ENCODE measurements at regions not wholly inside any gene's neighbourhood (a gene's known extent, or its start where the extent isn't known, plus 50 kb on each side); places are given as distances from the start of the nearest gene placed in this dataset.

GRCh38 chr9:86638109-86638508 lies 283.9 kb upstream of the TUT7 start:
- no peaks in the 10 kb centered on the region for H3K36me3 ChIP-seq (replicated peaks in 1 of 2; ENCODE audit: control extremely low read depth in 1 of 2, control insufficient read depth in 1 of 2, extremely low read depth in 1 of 2, insufficient read depth in 2 of 2, low read length in 1 of 2)
- Mint-ChIP-seq H3K4me1 (no peaks in the 10 kb centered on the region), H3K4me3 (no peak overlapping the region), H3K27me3 (peaks cover 27% of the 10 kb centered on the region), H3K27ac (no peak overlapping the region), H3K9me3 (ENCODE audit: insufficient read depth) (no peaks in the 10 kb centered on the region)
- H3K9ac ChIP-seq (ENCODE audit: low read length): no peak overlapping the region
- WGBS (ENCODE audit: insufficient coverage): no CpG with 5 or more reads among the region's 1 CpG
- intact Hi-C loops (cut with micrococcal nuclease): no loop called here
- H3K4me2 ChIP-seq (replicated peaks; ENCODE audit: low read depth, low read length, poor library complexity, severe bottlenecking): no peak overlapping the region
- peaks cover 0 to 6% (median 0%) of the 10 kb centered on the region in 3 donors for H3K9me3 ChIP-seq (ENCODE audit: control extremely low read depth in 1 of 3, control insufficient read depth in 2 of 3, insufficient read depth in 1 of 3, low read length in 2 of 3)
- no peak overlapping the region for H3K4me3 ChIP-seq (ENCODE audit: control extremely low read depth in 1 of 5, extremely low read depth in 1 of 5, insufficient read depth in 1 of 5, low read depth in 2 of 5, low read length in 4 of 5)
- peaks cover 0 to 3% (median 0%) of the 10 kb centered on the region in 4 experiments for H3K27me3 ChIP-seq (replicated peaks in 1 of 4; ENCODE audit: control extremely low read depth in 1 of 4, control insufficient read depth in 3 of 4, insufficient read depth in 4 of 4, low read length in 3 of 4)
- no peaks in the 10 kb centered on the region for H4K20me1 ChIP-seq (ENCODE audit: control insufficient read depth, insufficient read depth, low read length, poor library complexity, severe bottlenecking)
- H3K4me1 ChIP-seq (ENCODE audit: control insufficient read depth in 2 of 2, insufficient read depth in 2 of 2, low read length in 2 of 2): no peaks in the 10 kb centered on the region
- no peak overlapping the region for H2AFZ ChIP-seq (ENCODE audit: insufficient read depth, low read depth, low read length, poor library complexity, severe bottlenecking)
- H3K79me2 ChIP-seq (ENCODE audit: control insufficient read depth, insufficient read depth, low read length): no peaks in the 10 kb centered on the region
- ATAC-seq (ENCODE audit: low read depth): no peak
- CTCF ChIA-PET: interaction anchor here (0.7 kb wide), 1 partner anchor 156 kb away, joined by 3 read pairs; no protein-coding TSS in a partner anchor
- TF ChIP-seq EZH2 (IDR thresholded peaks at IDR 0.05; ENCODE audit: borderline replicate concordance, insufficient read depth, low read depth, low read length, poor library complexity, severe bottlenecking) (no peak), CTCF (IDR thresholded peaks at IDR 0.05) (no peak)
- H3K27ac ChIP-seq (ENCODE audit: low read length in 2 of 2): no peak overlapping the region
- no peak for DNase-seq
- POLR2A ChIA-PET: no interaction called here

GRCh38 chr9:86637515-86637914 lies 283.3 kb upstream of the TUT7 start:
- TF ChIP-seq CTCF (IDR thresholded peaks at IDR 0.05) (no peak), EZH2 (IDR thresholded peaks at IDR 0.05; ENCODE audit: borderline replicate concordance, insufficient read depth, low read depth, low read length, poor library complexity, severe bottlenecking) (no peak)
- H3K27ac ChIP-seq (ENCODE audit: low read length in 2 of 2): no peak overlapping the region
- peaks cover 24% of the 10 kb centered on the region for H3K27me3 Mint-ChIP-seq
- no peaks in the 10 kb centered on the region for H3K4me1 Mint-ChIP-seq
- no peak overlapping the region for H3K4me3 ChIP-seq (ENCODE audit: control extremely low read depth in 1 of 5, extremely low read depth in 1 of 5, insufficient read depth in 1 of 5, low read depth in 2 of 5, low read length in 4 of 5)
- no peaks in the 10 kb centered on the region for H3K36me3 ChIP-seq (replicated peaks in 1 of 2; ENCODE audit: control extremely low read depth in 1 of 2, control insufficient read depth in 1 of 2, extremely low read depth in 1 of 2, insufficient read depth in 2 of 2, low read length in 1 of 2)
- ChIA-PET CTCF (no interaction called here), POLR2A (no interaction called here)
- H3K4me2 ChIP-seq (replicated peaks; ENCODE audit: low read depth, low read length, poor library complexity, severe bottlenecking): no peak overlapping the region
- no peak for DNase-seq
- H3K27me3 ChIP-seq (replicated peaks in 1 of 4; ENCODE audit: control extremely low read depth in 1 of 4, control insufficient read depth in 3 of 4, insufficient read depth in 4 of 4, low read length in 3 of 4): peaks cover 0 to 3% (median 0%) of the 10 kb centered on the region in 4 experiments
- no peak overlapping the region for H2AFZ ChIP-seq (ENCODE audit: insufficient read depth, low read depth, low read length, poor library complexity, severe bottlenecking)
- no peaks in the 10 kb centered on the region for H3K79me2 ChIP-seq (ENCODE audit: control insufficient read depth, insufficient read depth, low read length)
- WGBS (ENCODE audit: insufficient coverage): 50% methylated on average over 10 of the region's 11 CpGs
- no peaks in the 10 kb centered on the region for H3K9me3 Mint-ChIP-seq (ENCODE audit: insufficient read depth)
- no peak overlapping the region for H3K27ac Mint-ChIP-seq
- intact Hi-C loops (cut with micrococcal nuclease): no loop called here
- H4K20me1 ChIP-seq (ENCODE audit: control insufficient read depth, insufficient read depth, low read length, poor library complexity, severe bottlenecking): no peaks in the 10 kb centered on the region
- no peak overlapping the region for H3K9ac ChIP-seq (ENCODE audit: low read length)
- H3K4me3 Mint-ChIP-seq: no peak overlapping the region
- no peaks in the 10 kb centered on the region for H3K4me1 ChIP-seq (ENCODE audit: control insufficient read depth in 2 of 2, insufficient read depth in 2 of 2, low read length in 2 of 2)
- ATAC-seq (ENCODE audit: low read depth): no peak
- H3K9me3 ChIP-seq (ENCODE audit: control extremely low read depth in 1 of 3, control insufficient read depth in 2 of 3, insufficient read depth in 1 of 3, low read length in 2 of 3): peaks cover 0 to 6% (median 0%) of the 10 kb centered on the region in 3 donors
